GM12892 (cell line): ENCODE measurements at regions not wholly inside any gene's neighbourhood (a gene's known extent, or its start where the extent isn't known, plus 50 kb on each side); places are given as distances from the start of the nearest gene placed in this dataset.

Experiments
- POLR2A ChIP-seq: IDR thresholded peaks from 2 replicates; pipeline ENCODE4 v1.6.1; 2011; ENCODE audit warnings: low read depth, low read length, control low read depth
- POLR2AphosphoS5 ChIP-seq: IDR thresholded peaks from 2 replicates; pipeline ENCODE4 v1.6.1; 2011; ENCODE audit warnings: low read depth, low read length, control low read depth
- TAF1 ChIP-seq: IDR thresholded peaks from 2 replicates; pipeline ENCODE4 v1.6.1; 2011; ENCODE audit warnings: low read depth, mild to moderate bottlenecking, control low read depth, low read length, borderline replicate concordance

DNA sequence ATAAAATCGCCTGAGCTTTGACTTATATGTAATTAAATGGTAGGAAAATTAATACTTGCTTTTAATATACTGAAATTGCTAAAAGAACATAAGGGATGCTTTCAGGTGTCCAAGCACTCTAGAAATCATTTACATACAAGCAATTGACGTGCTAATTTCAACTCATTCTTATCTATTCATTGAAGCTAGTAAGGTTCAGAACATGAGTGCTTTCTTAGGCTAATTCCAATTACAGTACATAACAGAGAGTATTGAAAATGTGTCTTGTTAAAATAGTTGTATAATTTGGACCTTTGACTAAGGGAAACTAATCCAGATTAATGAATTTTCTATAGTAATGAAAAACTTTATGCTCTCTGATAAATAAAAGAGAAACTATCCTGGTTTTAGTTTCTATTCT, 1016.4 kb upstream of the TYRP1 start:
- TF ChIP-seq POLR2AphosphoS5: no peak
- TF ChIP-seq POLR2A: no peak
- no peak for TF ChIP-seq TAF1
